ENCODE measurements at regions not wholly inside any gene's neighbourhood (a gene's known extent, or its start where the extent isn't known, plus 50 kb on each side); places are given as distances from the start of the nearest gene placed in this dataset.

- Histone ChIP-seq H3K4me3 (replicated peaks in 1 of 4; ENCODE audit: control extremely low read depth in 1 of 4, insufficient read depth in 1 of 4, low read depth in 3 of 4, low read length in 4 of 4) (no peak overlapping the region), H3K9me3 (ENCODE audit: control insufficient read depth, insufficient read depth, low read depth, low read length) (no peaks in the 10 kb centered on the region), H4K20me1 (ENCODE audit: control insufficient read depth, extremely low read depth, insufficient read depth, low read length) (no peaks in the 10 kb centered on the region), H3K4me2 (ENCODE audit: extremely low read depth, insufficient read depth, low read length) (no peak overlapping the region), H3K27me3 (ENCODE audit: control insufficient read depth, insufficient read depth, low read length) (no peaks in the 10 kb centered on the region), H3K27ac (ENCODE audit: insufficient read depth, low read length) (no peak overlapping the region), H3K9ac (ENCODE audit: insufficient read depth, low read length) (no peak overlapping the region), H2AFZ (ENCODE audit: low read length) (no peak overlapping the region), H3K4me1 (ENCODE audit: control insufficient read depth, extremely low read depth, insufficient read depth, low read length) (no peaks in the 10 kb centered on the region), H3K79me2 (ENCODE audit: control insufficient read depth, insufficient read depth, low read length) (no peaks in the 10 kb centered on the region), H3K36me3 (ENCODE audit: control insufficient read depth, insufficient read depth, low read length) (no peaks in the 10 kb centered on the region)
- no peak for DNase-seq (ENCODE audit: low read depth in 2 of 2)
- TF ChIP-seq EZH2 (IDR thresholded peaks at IDR 0.05; ENCODE audit: low read length, missing control alignments) = no peak
- TF ChIP-seq, protein P1, sequence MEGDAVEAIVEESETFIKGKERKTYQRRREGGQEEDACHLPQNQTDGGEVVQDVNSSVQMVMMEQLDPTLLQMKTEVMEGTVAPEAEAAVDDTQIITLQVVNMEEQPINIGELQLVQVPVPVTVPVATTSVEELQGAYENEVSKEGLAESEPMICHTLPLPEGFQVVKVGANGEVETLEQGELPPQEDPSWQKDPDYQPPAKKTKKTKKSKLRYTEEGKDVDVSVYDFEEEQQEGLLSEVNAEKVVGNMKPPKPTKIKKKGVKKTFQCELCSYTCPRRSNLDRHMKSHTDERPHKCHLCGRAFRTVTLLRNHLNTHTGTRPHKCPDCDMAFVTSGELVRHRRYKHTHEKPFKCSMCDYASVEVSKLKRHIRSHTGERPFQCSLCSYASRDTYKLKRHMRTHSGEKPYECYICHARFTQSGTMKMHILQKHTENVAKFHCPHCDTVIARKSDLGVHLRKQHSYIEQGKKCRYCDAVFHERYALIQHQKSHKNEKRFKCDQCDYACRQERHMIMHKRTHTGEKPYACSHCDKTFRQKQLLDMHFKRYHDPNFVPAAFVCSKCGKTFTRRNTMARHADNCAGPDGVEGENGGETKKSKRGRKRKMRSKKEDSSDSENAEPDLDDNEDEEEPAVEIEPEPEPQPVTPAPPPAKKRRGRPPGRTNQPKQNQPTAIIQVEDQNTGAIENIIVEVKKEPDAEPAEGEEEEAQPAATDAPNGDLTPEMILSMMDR (conservative IDR thresholded peaks at IDR 0.05 in 1 of 2, IDR thresholded peaks at IDR 0.05 in 1 of 2; ENCODE audit: low read depth in 1 of 2, low read length in 2 of 2) = no peak
These were observed 266.4 kb downstream of the ICE1 start for GRCh38 chr5:5688925-5689310.

GRCh38 chr5:5688194-5688924 lies 265.9 kb downstream of the ICE1 start:
- no peak overlapping the region for H3K9ac ChIP-seq (ENCODE audit: insufficient read depth, low read length)
- no peaks in the 10 kb centered on the region for H3K79me2 ChIP-seq (ENCODE audit: control insufficient read depth, insufficient read depth, low read length)
- H3K4me2 ChIP-seq (ENCODE audit: extremely low read depth, insufficient read depth, low read length) = no peak overlapping the region
- no peaks in the 10 kb centered on the region for H3K9me3 ChIP-seq (ENCODE audit: control insufficient read depth, insufficient read depth, low read depth, low read length)
- no peak overlapping the region for H3K4me3 ChIP-seq (replicated peaks in 1 of 4; ENCODE audit: control extremely low read depth in 1 of 4, insufficient read depth in 1 of 4, low read depth in 3 of 4, low read length in 4 of 4)
- no peaks in the 10 kb centered on the region for H3K27me3 ChIP-seq (ENCODE audit: control insufficient read depth, insufficient read depth, low read length)
- TF ChIP-seq, protein P1 (conservative IDR thresholded peaks at IDR 0.05 in 1 of 2, IDR thresholded peaks at IDR 0.05 in 1 of 2; ENCODE audit: low read depth in 1 of 2, low read length in 2 of 2) = no peak
- no peak for TF ChIP-seq EZH2 (IDR thresholded peaks at IDR 0.05; ENCODE audit: low read length, missing control alignments)
- H3K4me1 ChIP-seq (ENCODE audit: control insufficient read depth, extremely low read depth, insufficient read depth, low read length) = no peaks in the 10 kb centered on the region
- no peak overlapping the region for H3K27ac ChIP-seq (ENCODE audit: insufficient read depth, low read length)
- no peak overlapping the region for H2AFZ ChIP-seq (ENCODE audit: low read length)
- no peaks in the 10 kb centered on the region for H3K36me3 ChIP-seq (ENCODE audit: control insufficient read depth, insufficient read depth, low read length)
- no peaks in the 10 kb centered on the region for H4K20me1 ChIP-seq (ENCODE audit: control insufficient read depth, extremely low read depth, insufficient read depth, low read length)
- no peak for DNase-seq (ENCODE audit: low read depth in 2 of 2)

DNA sequence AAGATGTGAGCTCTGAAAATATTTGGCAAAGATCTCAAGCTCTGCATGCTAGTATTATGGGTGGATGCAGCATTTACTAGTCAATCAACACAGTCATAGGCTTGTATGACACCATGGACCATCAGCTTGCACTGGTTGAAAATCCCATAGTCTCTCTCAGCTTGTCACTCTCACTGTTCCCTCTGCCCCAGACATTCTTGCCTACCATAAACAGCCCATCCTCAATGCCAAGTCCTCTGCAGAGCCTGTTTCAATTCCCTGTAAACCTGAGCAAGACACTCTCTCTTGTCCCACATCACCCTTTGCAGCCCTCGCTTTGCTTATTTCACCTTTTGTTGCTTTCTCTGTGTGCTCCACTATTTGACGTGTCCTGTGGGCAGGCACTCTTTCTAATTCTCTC lies 264.6 kb downstream of the ICE1 start:
- Histone ChIP-seq H3K4me3 (replicated peaks in 1 of 4; ENCODE audit: control extremely low read depth in 1 of 4, insufficient read depth in 1 of 4, low read depth in 3 of 4, low read length in 4 of 4) (no peak overlapping the region), H3K9ac (ENCODE audit: insufficient read depth, low read length) (no peak overlapping the region), H3K36me3 (ENCODE audit: control insufficient read depth, insufficient read depth, low read length) (no peaks in the 10 kb centered on the region), H4K20me1 (ENCODE audit: control insufficient read depth, extremely low read depth, insufficient read depth, low read length) (no peaks in the 10 kb centered on the region), H3K27ac (ENCODE audit: insufficient read depth, low read length) (no peak overlapping the region), H2AFZ (ENCODE audit: low read length) (no peak overlapping the region), H3K9me3 (ENCODE audit: control insufficient read depth, insufficient read depth, low read depth, low read length) (no peaks in the 10 kb centered on the region), H3K4me1 (ENCODE audit: control insufficient read depth, extremely low read depth, insufficient read depth, low read length) (no peaks in the 10 kb centered on the region), H3K79me2 (ENCODE audit: control insufficient read depth, insufficient read depth, low read length) (no peaks in the 10 kb centered on the region), H3K4me2 (ENCODE audit: extremely low read depth, insufficient read depth, low read length) (no peak overlapping the region), H3K27me3 (ENCODE audit: control insufficient read depth, insufficient read depth, low read length) (no peaks in the 10 kb centered on the region)
- TF ChIP-seq, protein P1 (conservative IDR thresholded peaks at IDR 0.05 in 1 of 2, IDR thresholded peaks at IDR 0.05 in 1 of 2; ENCODE audit: low read depth in 1 of 2, low read length in 2 of 2) = no peak
- TF ChIP-seq EZH2 (IDR thresholded peaks at IDR 0.05; ENCODE audit: low read length, missing control alignments) = no peak
- DNase-seq (ENCODE audit: low read depth in 2 of 2) = no peak

Measured in fibroblast of lung (primary cell).